Heart left ventricle (tissue), 13 donors: ENCODE measurements at regions not wholly inside any gene's neighbourhood (a gene's known extent, or its start where the extent isn't known, plus 50 kb on each side); places are given as distances from the start of the nearest gene placed in this dataset.

ENCODE experiments used
- CTCF ChIP-seq, 12 donors: fragments of 200-600 bp; sonication (generic) in 4 of 12; IDR thresholded peaks; one replicate each; pipeline versions ENCODE4 v1.5.0 to v1.8.0; 2018 to 2022; ENCODE audit warnings: antibody characterized with exemption in 12 of 12, mild to moderate bottlenecking in 5 of 12
- POLR2A ChIP-seq, 2 donors: fragments of 450-650 bp; IDR thresholded peaks; one replicate each; pipeline ENCODE4 v1.6.1; 2017; ENCODE audit warnings: antibody characterized with exemption in 2 of 2, mild to moderate bottlenecking in 2 of 2, moderate library complexity in 2 of 2
- donor health status: ischemic (EF 13 %, LVEDD 7.1; RV severe dilation, severe dysfunction).
- donor health status: DM: no; HTN: yes; CAD: no.
- donor health status: DM: no; HTN: no; CAD: no.
- donor health status: ischemic (EF 25% LVEDD 6.9; RV normal size, moderate dysfunction).
- donor health status: ischemic (EF 25% LVEDD 5.7; RV mildly dilated, moderate dysfunction).
- donor health status: ischemic (EF 35%, LVEDD 5.7; RV mildly dilated, moderate dysfunction).
- donor health status: nonischemic (EF 11% LVEDD 7.7; RV severe dilation, severe dysfunction).
- donor health status: DM: yes; HTN: yes; CAD: no.
- donor health status: PGD.
- donor health status: ischemic (EF 29% LVEDD 5.4; RV normal size, mild dysfunction).
- donor health status: nonischemic (EF 23%, LVEDD 6.1; RV moderate dilation, normal function).

GRCh38 chr2:139544186-139544851 is 764.1 kb upstream of the NXPH2 start:
- TF ChIP-seq CTCF (IDR thresholded peaks at IDR 0.05) (no peak), POLR2A (IDR thresholded peaks at IDR 0.05) (no peak)
